Fibroblast of upper back skin (primary cell): ENCODE measurements at regions not wholly inside any gene's neighbourhood (a gene's known extent, or its start where the extent isn't known, plus 50 kb on each side); places are given as distances from the start of the nearest gene placed in this dataset.

Experiments used
- DNase-seq: peaks from one replicate; pipeline ENCODE4 v3.0.0-alpha.2; 2013

DNA sequence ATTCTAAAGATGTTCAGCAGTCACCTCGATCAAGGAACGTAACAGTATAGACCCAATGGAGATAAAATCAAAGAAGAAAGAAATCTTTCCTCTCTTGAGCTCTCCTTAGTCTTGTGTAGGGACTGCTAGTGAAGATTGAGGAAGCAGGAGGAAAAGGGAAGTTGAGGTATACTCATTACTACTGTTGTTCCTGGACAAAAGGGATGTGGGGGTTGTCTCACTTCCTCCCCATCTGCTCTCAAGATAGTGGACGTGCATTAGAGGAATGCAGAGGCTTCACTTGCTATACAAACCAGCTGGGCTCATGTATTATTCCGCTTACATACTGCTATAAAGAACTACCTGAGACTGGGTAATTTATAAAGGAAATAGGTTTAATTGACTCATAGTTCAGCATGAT is 208.9 kb upstream of the ARHGEF9 start:
- no peak for DNase-seq

DNA sequence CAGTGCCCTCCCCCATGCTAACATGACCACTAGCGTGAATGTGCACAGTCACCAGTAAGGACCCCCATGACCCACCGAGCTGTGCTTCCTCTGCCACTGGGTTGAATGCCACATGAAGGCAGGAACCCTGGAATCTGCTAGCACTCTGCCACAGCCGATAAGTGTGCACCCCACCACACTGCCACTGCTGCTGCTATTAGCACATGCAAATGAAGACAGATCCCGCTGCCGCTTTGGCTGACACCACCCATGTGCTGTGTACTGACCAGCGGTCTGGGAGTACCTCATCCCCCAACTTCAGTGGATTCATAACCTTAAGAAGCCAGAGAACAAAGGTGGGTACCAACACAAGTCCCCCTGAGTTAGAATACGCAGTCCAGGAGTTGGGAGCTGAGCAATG is 200.9 kb upstream of the ARHGEF9 start:
- DNase-seq, result no peak

DNA sequence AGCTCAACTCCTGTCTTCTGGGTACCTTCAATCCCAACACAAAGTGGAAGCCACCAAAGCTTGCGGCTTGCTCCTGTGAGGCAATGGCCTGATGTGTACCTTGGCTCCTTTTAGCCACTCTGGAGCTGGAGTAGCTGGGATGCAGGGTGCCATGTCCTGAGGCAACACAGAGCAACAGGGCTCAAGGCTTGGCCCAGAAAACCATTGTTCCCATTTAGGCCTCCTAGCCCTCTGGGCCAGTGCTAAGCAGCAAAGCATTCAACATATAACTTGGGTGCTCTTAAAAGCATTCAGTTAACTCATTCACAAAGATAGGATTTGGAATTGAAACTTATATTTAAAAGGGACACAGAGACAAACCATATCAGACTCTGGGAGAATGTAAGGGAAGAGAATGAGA is 194.5 kb upstream of the ARHGEF9 start:
- DNase-seq, result no peak

DNA sequence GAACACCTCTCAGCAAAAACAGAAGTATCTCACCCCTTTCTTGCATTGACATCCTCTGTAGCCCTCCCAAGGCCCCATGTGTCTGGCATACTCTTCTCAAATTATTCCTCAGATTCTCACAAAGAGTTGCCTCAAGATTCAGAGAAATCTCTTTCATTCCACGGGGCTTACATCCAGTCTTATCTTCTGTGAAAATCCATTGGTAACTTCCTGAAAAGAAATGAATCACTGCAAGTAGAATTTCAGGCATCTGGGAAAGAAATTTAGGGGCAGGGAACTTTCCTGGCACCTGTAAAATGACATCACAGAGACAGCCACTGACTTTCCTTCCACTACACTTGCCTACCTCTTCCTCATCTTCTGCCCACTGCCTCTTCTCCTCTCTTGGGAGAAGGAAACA is 182.5 kb upstream of the ARHGEF9 start:
- no peak for DNase-seq

DNA sequence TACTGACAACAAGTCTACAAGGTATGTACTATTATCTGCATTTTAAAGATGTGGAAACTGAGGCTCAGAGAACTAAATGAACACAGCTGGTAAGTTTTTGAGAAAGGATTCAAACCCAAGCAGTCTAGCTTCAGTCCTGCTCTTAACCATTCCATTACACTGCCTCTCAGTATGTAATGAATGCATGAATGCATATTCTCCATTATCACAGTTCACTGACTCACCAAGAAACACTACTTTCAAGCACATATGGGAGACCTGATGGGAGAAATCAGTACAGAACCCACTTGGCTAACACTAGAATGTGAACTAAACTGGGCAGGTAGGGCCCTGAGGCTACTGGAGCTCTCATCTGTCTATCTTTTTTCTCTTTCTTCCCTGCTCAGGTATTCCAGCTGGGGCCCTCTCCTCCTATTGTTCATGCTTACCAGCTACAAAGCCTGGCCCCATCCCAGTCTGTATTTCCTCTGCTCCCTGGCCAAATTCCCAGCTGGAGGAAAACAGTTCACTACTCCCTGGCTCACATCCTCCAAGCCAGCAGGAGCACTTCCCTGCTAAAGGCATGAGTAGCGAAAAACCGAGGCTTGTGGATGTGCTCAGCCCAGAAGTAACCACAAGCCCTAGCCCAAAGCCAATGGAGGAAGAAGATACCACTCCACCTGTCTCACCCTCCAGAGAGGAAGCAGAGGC is 178.2 kb upstream of the ARHGEF9 start:
- DNase-seq, result no peak

DNA sequence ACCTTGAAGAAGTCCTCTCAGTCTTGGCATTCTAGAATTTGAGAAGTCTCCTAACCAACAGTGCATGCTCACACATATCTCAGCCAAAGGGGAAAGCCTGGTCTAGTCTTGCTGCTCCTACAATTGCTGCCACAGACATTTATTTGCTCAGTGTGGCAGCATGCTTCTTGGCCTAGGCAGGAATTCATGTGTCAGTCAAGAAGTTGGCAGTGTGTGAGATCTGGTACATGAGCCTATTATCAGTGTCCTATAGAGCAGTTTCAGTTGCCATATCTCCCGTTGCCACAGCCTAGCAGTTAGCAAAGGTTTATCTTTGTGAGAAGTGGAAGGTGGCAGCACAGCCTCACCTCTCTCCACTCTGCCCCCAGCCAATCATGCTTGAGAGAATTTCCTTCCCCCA is 176.9 kb upstream of the ARHGEF9 start:
- no peak for DNase-seq

GRCh38 chrX:63959975-63960374 is 175.0 kb upstream of the ARHGEF9 start:
- DNase-seq, result no peak

DNA sequence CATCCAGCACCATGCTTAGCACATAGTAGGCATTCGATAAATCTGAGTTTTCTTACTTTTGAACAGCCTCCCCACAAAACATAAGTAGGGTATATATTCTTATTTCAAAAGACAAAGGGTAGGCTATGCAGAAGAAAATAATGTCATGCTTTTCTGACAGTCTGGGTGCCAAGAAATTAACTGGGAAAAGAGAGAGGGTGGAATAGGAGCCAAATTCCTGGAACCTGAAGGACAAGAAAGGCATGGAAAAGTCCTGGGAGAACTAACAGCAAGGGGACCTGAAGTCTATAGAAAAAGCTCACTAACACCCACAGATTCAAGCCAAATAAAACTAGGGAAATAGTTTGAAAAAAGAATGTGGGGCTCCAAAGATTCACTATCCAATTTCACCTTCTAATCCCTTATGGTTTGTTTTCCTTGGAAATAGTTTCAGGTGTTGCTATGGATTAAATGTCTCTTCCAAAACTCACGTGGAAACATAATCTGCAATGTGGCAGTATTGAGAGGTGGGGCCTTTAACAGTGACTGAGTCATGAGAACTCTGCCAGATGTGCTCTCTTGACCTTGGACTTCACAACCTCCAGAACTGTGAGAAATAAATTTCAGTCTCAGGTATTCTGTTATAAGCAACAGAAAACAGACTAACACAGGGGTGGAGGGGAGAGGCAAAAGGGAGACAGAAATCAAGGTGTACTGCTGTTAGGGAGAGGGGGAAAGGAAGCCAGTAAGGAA is 173.3 kb upstream of the ARHGEF9 start:
- DNase-seq, result no peak

GRCh38 chrX:63935835-63936234 is 150.8 kb upstream of the ARHGEF9 start:
- no peak for DNase-seq

- DNase-seq, result no peak
These were observed 149.8 kb upstream of the ARHGEF9 start for GRCh38 chrX:63934791-63935190.

GRCh38 chrX:63934160-63934559 is 149.1 kb upstream of the ARHGEF9 start:
- DNase-seq, result no peak

- no peak for DNase-seq
These were observed 147.9 kb upstream of the ARHGEF9 start for GRCh38 chrX:63932907-63933306.

GRCh38 chrX:63932006-63932405 is 147.0 kb upstream of the ARHGEF9 start:
- no peak for DNase-seq

DNA sequence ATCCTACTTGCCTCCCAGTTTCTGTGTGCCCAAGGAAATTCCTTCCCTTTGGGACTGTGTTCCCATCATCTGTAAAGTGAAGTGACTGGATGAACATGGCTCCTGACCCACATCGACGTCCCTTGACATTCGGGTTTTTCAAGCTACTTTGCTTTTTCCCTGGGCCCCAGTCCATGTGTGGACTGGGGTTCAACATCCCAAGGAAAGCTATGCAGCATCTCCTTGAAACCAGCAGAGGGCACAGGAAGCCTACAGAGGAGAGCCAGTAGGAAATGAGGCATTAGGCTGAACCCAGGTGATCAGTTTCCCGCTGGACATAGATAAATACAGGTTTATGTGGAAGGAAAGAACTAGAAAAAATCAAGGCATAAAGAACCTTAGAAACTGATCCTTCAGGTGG is 145.1 kb upstream of the ARHGEF9 start:
- no peak for DNase-seq

DNA sequence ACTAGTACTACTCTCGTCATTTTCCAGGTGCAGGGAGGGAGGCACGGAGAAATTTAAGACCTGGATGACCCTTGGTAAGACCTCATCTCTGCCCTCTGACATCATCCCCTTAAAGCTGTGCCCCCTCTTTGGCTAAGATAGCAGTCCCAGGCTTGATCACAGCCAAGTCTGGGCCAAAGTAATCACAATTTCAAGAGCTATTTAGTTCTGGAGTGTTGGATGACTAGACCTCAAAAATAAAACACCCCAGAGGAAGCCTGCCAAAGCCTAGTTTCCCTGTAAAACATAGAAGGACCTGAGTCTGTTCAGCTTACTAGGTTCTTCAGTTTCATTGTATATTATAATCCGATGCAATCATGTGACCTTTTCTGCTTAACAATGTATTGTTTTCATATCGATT is 144.6 kb upstream of the ARHGEF9 start:
- DNase-seq, result no peak

- no peak for DNase-seq
These were observed 142.8 kb upstream of the ARHGEF9 start for GRCh38 chrX:63927848-63928247.

- DNase-seq, result peak; percentile 41
These were observed 137.2 kb upstream of the ARHGEF9 start for GRCh38 chrX:63922221-63922620.

DNA sequence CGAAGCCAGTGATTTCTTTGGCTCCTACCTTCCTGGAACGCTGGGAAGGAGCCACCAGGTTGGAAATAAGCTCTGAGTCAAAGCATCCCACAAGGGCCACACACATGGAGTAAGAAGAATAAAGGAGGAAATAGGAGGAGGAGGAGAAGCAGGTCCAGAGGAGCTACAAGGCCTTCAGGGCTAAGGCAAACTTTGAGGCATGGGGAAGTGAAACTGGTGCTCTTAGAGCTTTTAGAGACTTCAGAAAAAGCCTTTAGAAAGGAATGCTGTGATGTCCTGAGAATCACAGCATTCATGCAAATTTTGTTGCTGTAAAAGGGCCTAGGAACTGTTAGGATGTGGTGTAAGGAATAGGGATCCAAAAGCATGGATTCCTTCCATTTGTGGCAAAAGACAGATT is 135.9 kb upstream of the ARHGEF9 start:
- no peak for DNase-seq

GRCh38 chrX:63919081-63919480 is 134.1 kb upstream of the ARHGEF9 start:
- DNase-seq, result no peak

DNA sequence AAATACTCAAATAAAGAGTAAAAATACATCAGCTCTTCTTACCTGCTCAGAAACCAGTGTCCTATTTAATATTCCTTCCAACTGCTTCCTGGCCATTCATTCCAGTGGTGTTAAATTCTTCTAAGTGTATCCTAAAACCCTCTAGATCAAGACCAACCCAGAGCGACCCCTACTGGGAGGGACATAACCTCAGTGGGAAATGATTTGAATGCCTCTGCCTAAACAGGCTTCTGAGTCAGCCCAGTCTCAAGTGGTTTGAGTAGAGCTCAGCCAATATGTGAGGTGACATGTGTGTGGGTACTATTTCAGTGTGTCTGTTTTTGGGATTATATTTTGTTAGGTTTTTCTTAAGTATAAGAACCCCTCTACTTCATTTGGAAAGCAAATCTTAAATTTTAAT is 133.6 kb upstream of the ARHGEF9 start:
- peak; percentile 8 for DNase-seq

DNA sequence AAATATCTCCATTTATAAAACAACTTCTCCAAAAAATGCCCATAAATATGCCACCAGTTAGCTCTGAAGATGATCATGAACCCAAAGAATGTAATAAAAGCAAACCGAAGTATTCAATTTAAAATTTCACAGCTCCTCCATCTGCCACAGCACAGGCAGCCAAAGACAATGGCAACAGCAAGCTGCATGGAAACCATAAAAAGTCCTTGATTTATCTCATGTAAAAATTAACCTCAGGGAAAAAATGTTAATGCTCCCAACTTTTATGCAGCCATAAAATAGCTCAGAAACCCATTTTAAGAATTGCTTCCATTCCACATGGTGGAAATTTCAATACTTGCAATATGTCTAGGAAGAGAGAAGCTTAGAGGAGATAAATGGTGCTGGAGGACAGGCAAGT is 132.3 kb upstream of the ARHGEF9 start:
- no peak for DNase-seq

DNA sequence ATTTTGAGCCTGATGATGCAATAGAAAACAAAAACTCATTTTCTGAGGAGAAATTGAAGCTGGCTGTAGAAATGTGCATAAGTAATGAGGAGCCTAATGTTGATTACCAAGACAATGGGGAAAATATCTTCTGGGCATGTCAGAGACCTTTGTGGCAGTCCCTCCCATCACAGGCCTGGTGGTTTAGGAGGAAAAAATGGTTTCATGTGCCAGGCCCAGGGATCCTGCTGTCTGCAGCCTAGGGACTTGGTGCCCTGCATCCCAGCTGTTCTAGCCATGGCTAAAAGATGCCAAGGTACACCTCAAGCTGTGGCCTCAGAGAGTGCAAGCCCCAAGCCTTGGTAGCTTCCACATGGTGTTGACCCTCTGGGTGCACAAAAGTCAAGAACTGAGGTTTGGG is 128.7 kb upstream of the ARHGEF9 start:
- DNase-seq, result no peak

DNA sequence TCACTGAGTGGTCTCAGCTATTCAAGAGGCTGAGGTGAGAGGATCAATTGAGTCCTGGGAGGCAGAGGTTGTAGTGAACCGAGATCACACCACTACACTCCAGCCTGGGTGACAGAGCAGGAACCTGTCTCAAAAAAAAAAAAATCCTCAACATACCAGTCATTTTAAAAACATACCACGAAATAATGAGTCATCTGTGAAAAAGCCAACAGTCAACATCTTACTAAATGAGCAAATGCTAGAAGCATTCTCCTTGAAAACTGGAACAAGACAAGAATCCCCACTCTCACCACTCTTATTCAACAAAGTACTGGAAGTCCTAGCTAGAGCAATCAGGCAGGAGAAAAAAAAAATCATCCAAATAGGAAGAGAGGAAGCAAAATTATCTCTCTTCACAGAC is 104.0 kb upstream of the ARHGEF9 start:
- DNase-seq, result peak; percentile 30

GRCh38 chrX:63884821-63885790 is 100.1 kb upstream of the ARHGEF9 start:
- no peak for DNase-seq
